Panc1 (cell line): ENCODE measurements at regions not wholly inside any gene's neighbourhood (a gene's known extent, or its start where the extent isn't known, plus 50 kb on each side); places are given as distances from the start of the nearest gene placed in this dataset.

Experiments
- ATAC-seq: fragments of 200-7000 bp; cut with Tn5 transposase; 2 replicates; pipeline ENCODE4 v1.9.1; 2020; ENCODE audit warnings: mild to moderate bottlenecking, moderate library complexity
- BruUV-seq: library from RNA; stranded (reverse); fragments of 400-500 nt; replicated peaks from 2 replicates; lab custom pipeline; 2021; lab: Mats Ljungman, UMichigan
- CTCF ChIA-PET: fragments of 300-600 bp; sonication (Branson Sonifier 250); formaldehyde crosslinking; loops from one replicate; lab custom pipeline; 2022; ENCODE audit warnings: antibody characterized with exemption; lab: Charles Lee
- POLR2A ChIA-PET: fragments of 300-600 bp; sonication (Branson Sonifier 250); formaldehyde crosslinking; loops from one replicate; lab custom pipeline; 2022; ENCODE audit warnings: antibody characterized with exemption; lab: Charles Lee
- DNase-seq: peaks from one replicate; pipeline ENCODE4 v3.0.0-alpha.2; 2010; ENCODE audit warnings: low read depth, low spot score
- H3K27ac ChIP-seq: 2 replicates; pipeline ENCODE4 v1.5.1; 2011; ENCODE audit warnings: mild to moderate bottlenecking, low read length, inconsistent platforms
- H3K27me3 ChIP-seq: fragments of 200-500 bp; sonication (Bioruptor generic); 2 replicates; pipeline ENCODE4 v1.6.0; 2014; ENCODE audit warnings: low read length, inconsistent platforms; ENCODE audit not compliant: control insufficient read depth, insufficient read depth
- H3K36me3 ChIP-seq: fragments of 200-500 bp; sonication (Bioruptor generic); 2 replicates; pipeline ENCODE4 v1.5.1; 2014; ENCODE audit warnings: inconsistent platforms, mild to moderate bottlenecking, low read length, moderate library complexity; ENCODE audit not compliant: control insufficient read depth, insufficient read depth
- H3K4me1 ChIP-seq: 2 replicates; pipeline ENCODE4 v1.5.1; 2011; ENCODE audit warnings: inconsistent platforms, mild to moderate bottlenecking, low read length, moderate library complexity; ENCODE audit not compliant: control insufficient read depth, insufficient read depth
- H3K4me3 ChIP-seq, 2 experiments: 2 replicates each; pipeline ENCODE4 v1.5.1; 2011 to 2012; ENCODE audit warnings: low read depth in 2 of 2, low read length in 2 of 2, mild to moderate bottlenecking in 2 of 2, inconsistent platforms in 1 of 2, moderate library complexity in 1 of 2
- H3K9me3 ChIP-seq: fragments of 200-500 bp; sonication (Bioruptor generic); 2 replicates; pipeline ENCODE4 v1.5.1; 2014; ENCODE audit warnings: low read depth, mild to moderate bottlenecking, inconsistent platforms, low read length, moderate library complexity; ENCODE audit not compliant: control insufficient read depth, insufficient read depth
- POLR2AphosphoS5 ChIP-seq: IDR thresholded peaks from 2 replicates; pipeline ENCODE4 v1.6.1; 2012; ENCODE audit warnings: mild to moderate bottlenecking, low read depth, low read length, moderate library complexity
- REST ChIP-seq, 2 experiments: IDR thresholded peaks; 2 replicates each; pipeline ENCODE4 v1.6.1; 2011 to 2012; ENCODE audit warnings: low read depth in 2 of 2, control low read depth in 1 of 2, low read length in 1 of 2, mild to moderate bottlenecking in 1 of 2, moderate library complexity in 1 of 2; ENCODE audit not compliant: insufficient read depth in 1 of 2
- SIN3A ChIP-seq: IDR thresholded peaks from 2 replicates; pipeline ENCODE4 v1.6.1; 2012; ENCODE audit warnings: low read depth, mild to moderate bottlenecking, low read length, moderate library complexity, borderline replicate concordance; ENCODE audit not compliant: insufficient read depth
- TCF7L2 ChIP-seq: IDR thresholded peaks from 2 replicates; pipeline ENCODE4 v1.6.1; 2011; ENCODE audit warnings: mild to moderate bottlenecking, low read depth, low read length, inconsistent platforms
- in situ Hi-C: cut with HindIII; loops from 2 replicates; pipeline ENCODE4 v1.10.0; 2016; ENCODE audit warnings: low sequenced_read_pairs, low pct_unique_long_range_greater_than_20kb
- intact Hi-C: fragments of 100-400 bp; cut with micrococcal nuclease; formaldehyde crosslinking; loops from one replicate; pipeline ENCODE4 v1.10.0; 2022; ENCODE audit not compliant: unreplicated experiment
- TF ChIP-seq, protein P1 (sequence below): fragments of 450-650 bp; IDR thresholded peaks from 2 replicates; pipeline ENCODE4 v1.5.1; 2017; ENCODE audit warnings: mild to moderate bottlenecking

GRCh38 chr3:159760046-159760445, 228.6 kb upstream of the IL12A start:
- in situ Hi-C loops (no loop called here), intact Hi-C loops (no loop called here)
- CTCF ChIA-PET, result no interaction called here
- TF ChIP-seq REST (IDR thresholded peaks at IDR 0.05; ENCODE audit: insufficient read depth in 1 of 2, low read depth in 2 of 2, low read length in 1 of 2) (no peak), POLR2AphosphoS5 (no peak), SIN3A (no peak), TCF7L2 (no peak)
- TF ChIP-seq, protein P1, sequence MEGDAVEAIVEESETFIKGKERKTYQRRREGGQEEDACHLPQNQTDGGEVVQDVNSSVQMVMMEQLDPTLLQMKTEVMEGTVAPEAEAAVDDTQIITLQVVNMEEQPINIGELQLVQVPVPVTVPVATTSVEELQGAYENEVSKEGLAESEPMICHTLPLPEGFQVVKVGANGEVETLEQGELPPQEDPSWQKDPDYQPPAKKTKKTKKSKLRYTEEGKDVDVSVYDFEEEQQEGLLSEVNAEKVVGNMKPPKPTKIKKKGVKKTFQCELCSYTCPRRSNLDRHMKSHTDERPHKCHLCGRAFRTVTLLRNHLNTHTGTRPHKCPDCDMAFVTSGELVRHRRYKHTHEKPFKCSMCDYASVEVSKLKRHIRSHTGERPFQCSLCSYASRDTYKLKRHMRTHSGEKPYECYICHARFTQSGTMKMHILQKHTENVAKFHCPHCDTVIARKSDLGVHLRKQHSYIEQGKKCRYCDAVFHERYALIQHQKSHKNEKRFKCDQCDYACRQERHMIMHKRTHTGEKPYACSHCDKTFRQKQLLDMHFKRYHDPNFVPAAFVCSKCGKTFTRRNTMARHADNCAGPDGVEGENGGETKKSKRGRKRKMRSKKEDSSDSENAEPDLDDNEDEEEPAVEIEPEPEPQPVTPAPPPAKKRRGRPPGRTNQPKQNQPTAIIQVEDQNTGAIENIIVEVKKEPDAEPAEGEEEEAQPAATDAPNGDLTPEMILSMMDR, result no peak
- no peak overlapping the region for H3K4me3 ChIP-seq
- no TSS peak for BruUV-seq
- no peak overlapping the region for H3K27ac ChIP-seq
- no peaks in the 10 kb centered on the region for H3K9me3 ChIP-seq
- ATAC-seq (no peak), DNase-seq (no peak)
- H3K36me3 ChIP-seq, result no peaks in the 10 kb centered on the region
- no peaks in the 10 kb centered on the region for H3K27me3 ChIP-seq
- peaks cover 21% of the 10 kb centered on the region for H3K4me1 ChIP-seq
- POLR2A ChIA-PET, result no interaction called here

DNA sequence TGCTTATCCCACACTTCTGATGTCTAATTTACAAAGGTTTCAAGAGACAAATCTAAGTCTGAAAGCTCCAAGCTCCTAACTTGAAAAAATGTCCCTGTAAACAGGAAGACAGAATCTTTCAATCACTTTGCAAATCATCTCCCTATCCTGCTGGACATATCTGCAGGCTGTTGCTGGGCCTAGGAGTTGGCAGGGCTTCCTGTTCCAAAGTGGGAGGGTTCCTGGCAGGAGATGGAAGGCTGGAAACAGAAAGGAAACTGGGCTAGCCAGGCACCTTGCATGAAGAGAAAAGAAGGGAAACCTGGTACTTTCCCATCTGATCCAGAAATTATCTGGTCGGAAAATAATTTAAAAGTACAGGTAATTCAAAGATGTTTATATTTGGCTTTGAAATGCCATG, 227.3 kb upstream of the IL12A start:
- Histone ChIP-seq H3K4me3 (no peak overlapping the region), H3K4me1 (peaks cover 26% of the 10 kb centered on the region)
- intact Hi-C loops, result no loop called here

More for the DNA sequence above, 227.3 kb upstream of the IL12A start:
- DNase-seq (no peak), ATAC-seq (no peak)
- CTCF ChIA-PET, result no interaction called here
- no peak for TF ChIP-seq SIN3A
- TF ChIP-seq, protein P1, result no peak
- no peak for TF ChIP-seq REST (IDR thresholded peaks at IDR 0.05; ENCODE audit: insufficient read depth in 1 of 2, low read depth in 2 of 2, low read length in 1 of 2)
- TF ChIP-seq TCF7L2, result no peak
- TF ChIP-seq POLR2AphosphoS5, result no peak
- H3K36me3 ChIP-seq, result no peaks in the 10 kb centered on the region
- H3K9me3 ChIP-seq, result no peaks in the 10 kb centered on the region
- H3K27ac ChIP-seq, result peak overlapping the region; percentile 74; the same call in 1 of the 2 replicates
- in situ Hi-C loops, result no loop called here
- no peaks in the 10 kb centered on the region for H3K27me3 ChIP-seq
- POLR2A ChIA-PET, result no interaction called here
- BruUV-seq, result no TSS peak
